Fibroblast of lung (primary cell): ENCODE measurements at regions not wholly inside any gene's neighbourhood (a gene's known extent, or its start where the extent isn't known, plus 50 kb on each side); places are given as distances from the start of the nearest gene placed in this dataset.

ENCODE experiments used
- DNase-seq, 2 donors: peaks; one replicate each; pipeline versions ENCODE4 v3.0.0 to v3.0.0-alpha.2; 2010; ENCODE audit warnings: low read depth in 2 of 2
- H2AFZ ChIP-seq: 2 replicates; pipeline ENCODE4 v1.5.1; 2012; ENCODE audit warnings: low read length, control low read depth, inconsistent platforms
- H3K27ac ChIP-seq: 2 replicates; pipeline ENCODE4 v1.5.1; 2011; ENCODE audit warnings: low read length, control low read depth; ENCODE audit not compliant: insufficient read depth
- H3K27me3 ChIP-seq: 2 replicates; pipeline ENCODE4 v1.5.1; 2011; ENCODE audit warnings: mild to moderate bottlenecking, low read length; ENCODE audit not compliant: control insufficient read depth, insufficient read depth
- H3K36me3 ChIP-seq: 2 replicates; pipeline ENCODE4 v1.5.1; 2011; ENCODE audit warnings: low read length; ENCODE audit not compliant: control insufficient read depth, insufficient read depth
- H3K4me1 ChIP-seq: 2 replicates; pipeline ENCODE4 v1.5.1; 2011; ENCODE audit warnings: low read length; ENCODE audit not compliant: control insufficient read depth, insufficient read depth; ENCODE audit errors: extremely low read depth
- H3K4me2 ChIP-seq: 2 replicates; pipeline ENCODE4 v1.5.1; 2011; ENCODE audit warnings: low read length, control low read depth; ENCODE audit not compliant: insufficient read depth; ENCODE audit errors: extremely low read depth
- H3K4me3 ChIP-seq, 4 experiments: fragments of 200-600 bp in 1 of 4; sonication (generic) in 1 of 4; replicated peaks in 1 of 4; 2 replicates each; pipeline ENCODE4 v1.5.1; 2011 to 2016; ENCODE audit warnings: low read length in 4 of 4, low read depth in 3 of 4, mild to moderate bottlenecking in 3 of 4, control low read depth in 2 of 4, inconsistent platforms in 1 of 4, mixed read lengths in 1 of 4; ENCODE audit not compliant: insufficient read depth in 1 of 4; ENCODE audit errors: control extremely low read depth in 1 of 4
- H3K79me2 ChIP-seq: 2 replicates; pipeline ENCODE4 v1.5.1; 2012; ENCODE audit warnings: mild to moderate bottlenecking, low read length, inconsistent platforms; ENCODE audit not compliant: control insufficient read depth, insufficient read depth
- H3K9ac ChIP-seq: 2 replicates; pipeline ENCODE4 v1.5.1; 2011; ENCODE audit warnings: mild to moderate bottlenecking, low read length, control low read depth; ENCODE audit not compliant: insufficient read depth
- H3K9me3 ChIP-seq: 2 replicates; pipeline ENCODE4 v1.5.1; 2012; ENCODE audit warnings: low read depth, low read length; ENCODE audit not compliant: control insufficient read depth, insufficient read depth
- H4K20me1 ChIP-seq: 2 replicates; pipeline ENCODE4 v1.5.1; 2011; ENCODE audit warnings: low read length; ENCODE audit not compliant: control insufficient read depth, insufficient read depth; ENCODE audit errors: extremely low read depth
- EZH2 ChIP-seq: IDR thresholded peaks from 2 replicates; pipeline ENCODE4 v1.5.1; 2012; ENCODE audit warnings: low read length, control low read depth, mild to moderate bottlenecking; ENCODE audit errors: missing control alignments
- TF ChIP-seq, protein P1 (sequence below), 2 donors: IDR thresholded peaks in 1 of 2; conservative IDR thresholded peaks in 1 of 2; 1 replicate in 1 of 2; 2 replicates in 1 of 2; pipeline ENCODE4 v1.5.1; 2011 to 2012; ENCODE audit warnings: low read length in 2 of 2, control low read depth in 1 of 2, inconsistent platforms in 1 of 2, low read depth in 1 of 2, mild to moderate bottlenecking in 1 of 2

DNA sequence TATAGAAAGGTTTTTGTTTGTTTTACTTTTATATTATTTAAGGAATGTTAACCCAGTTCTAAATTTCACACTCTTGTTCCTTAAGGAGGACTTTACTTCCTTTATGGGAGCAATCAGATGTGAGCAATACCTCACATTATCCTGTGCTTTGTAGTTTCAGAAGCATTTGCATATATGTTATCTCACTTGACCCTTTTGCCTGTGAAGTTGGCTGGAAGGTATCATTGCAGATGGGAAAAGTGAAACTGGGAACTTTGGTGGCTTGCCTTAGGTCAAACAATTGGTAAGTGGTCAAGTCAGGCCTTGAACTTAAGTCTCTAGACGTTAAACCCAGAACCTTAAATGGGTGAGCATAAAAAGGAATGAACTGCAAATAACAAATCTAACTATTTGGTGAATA lies 90.6 kb downstream of the AREG start:
- no peak overlapping the region for H3K27ac ChIP-seq
- H2AFZ ChIP-seq = no peak overlapping the region
- H3K79me2 ChIP-seq = no peaks in the 10 kb centered on the region
- no peak overlapping the region for H3K9ac ChIP-seq
- TF ChIP-seq, protein P1, sequence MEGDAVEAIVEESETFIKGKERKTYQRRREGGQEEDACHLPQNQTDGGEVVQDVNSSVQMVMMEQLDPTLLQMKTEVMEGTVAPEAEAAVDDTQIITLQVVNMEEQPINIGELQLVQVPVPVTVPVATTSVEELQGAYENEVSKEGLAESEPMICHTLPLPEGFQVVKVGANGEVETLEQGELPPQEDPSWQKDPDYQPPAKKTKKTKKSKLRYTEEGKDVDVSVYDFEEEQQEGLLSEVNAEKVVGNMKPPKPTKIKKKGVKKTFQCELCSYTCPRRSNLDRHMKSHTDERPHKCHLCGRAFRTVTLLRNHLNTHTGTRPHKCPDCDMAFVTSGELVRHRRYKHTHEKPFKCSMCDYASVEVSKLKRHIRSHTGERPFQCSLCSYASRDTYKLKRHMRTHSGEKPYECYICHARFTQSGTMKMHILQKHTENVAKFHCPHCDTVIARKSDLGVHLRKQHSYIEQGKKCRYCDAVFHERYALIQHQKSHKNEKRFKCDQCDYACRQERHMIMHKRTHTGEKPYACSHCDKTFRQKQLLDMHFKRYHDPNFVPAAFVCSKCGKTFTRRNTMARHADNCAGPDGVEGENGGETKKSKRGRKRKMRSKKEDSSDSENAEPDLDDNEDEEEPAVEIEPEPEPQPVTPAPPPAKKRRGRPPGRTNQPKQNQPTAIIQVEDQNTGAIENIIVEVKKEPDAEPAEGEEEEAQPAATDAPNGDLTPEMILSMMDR (conservative IDR thresholded peaks at IDR 0.05 in 1 of 2, IDR thresholded peaks at IDR 0.05 in 1 of 2; ENCODE audit: low read depth in 1 of 2, low read length in 2 of 2) = no peak
- TF ChIP-seq EZH2 = no peak
- no peaks in the 10 kb centered on the region for H3K27me3 ChIP-seq
- no peak overlapping the region for H3K4me3 ChIP-seq
- peaks cover 8% of the 10 kb centered on the region for H3K4me1 ChIP-seq
- H3K9me3 ChIP-seq = no peaks in the 10 kb centered on the region
- H4K20me1 ChIP-seq = no peaks in the 10 kb centered on the region
- no peak overlapping the region for H3K4me2 ChIP-seq
- DNase-seq = no peak
- no peaks in the 10 kb centered on the region for H3K36me3 ChIP-seq

DNA sequence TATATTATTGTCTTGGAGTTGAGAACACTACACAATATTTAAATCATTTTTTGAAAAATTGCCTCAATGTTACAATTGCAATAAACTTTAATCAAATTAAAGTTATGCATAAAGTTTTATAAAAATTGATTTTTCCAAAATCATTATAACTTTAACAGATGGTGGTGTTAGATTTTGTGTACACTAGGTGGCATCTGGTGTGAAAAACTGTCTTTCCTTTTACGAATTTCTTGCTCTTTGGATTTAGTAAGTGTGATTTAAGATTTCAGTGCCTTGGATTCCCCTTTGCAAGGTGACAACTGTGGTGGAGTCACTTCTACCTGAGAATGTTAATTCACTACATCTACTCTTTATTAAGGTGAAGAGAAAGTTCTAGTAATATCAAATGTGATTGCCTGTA lies 91.6 kb downstream of the AREG start:
- Histone ChIP-seq H3K9me3 (no peaks in the 10 kb centered on the region), H3K79me2 (no peaks in the 10 kb centered on the region), H3K4me2 (no peak overlapping the region), H3K27me3 (no peaks in the 10 kb centered on the region), H3K36me3 (no peaks in the 10 kb centered on the region), H3K4me3 (no peak overlapping the region), H3K4me1 (peaks cover 8% of the 10 kb centered on the region), H3K9ac (no peak overlapping the region), H3K27ac (no peak overlapping the region), H2AFZ (no peak overlapping the region), H4K20me1 (no peaks in the 10 kb centered on the region)
- peak in 1 of 2 donors; percentile 52 for DNase-seq
- TF ChIP-seq EZH2 = no peak
- TF ChIP-seq, protein P1 (conservative IDR thresholded peaks at IDR 0.05 in 1 of 2, IDR thresholded peaks at IDR 0.05 in 1 of 2; ENCODE audit: low read depth in 1 of 2, low read length in 2 of 2) = peak in 1 of 2 donors; percentile 35

GRCh38 chr4:74537459-74537858 lies 92.5 kb downstream of the AREG start:
- Histone ChIP-seq H3K9me3 (no peaks in the 10 kb centered on the region), H2AFZ (no peak overlapping the region), H3K4me2 (no peak overlapping the region), H3K9ac (no peak overlapping the region), H3K36me3 (no peaks in the 10 kb centered on the region), H3K27me3 (no peaks in the 10 kb centered on the region), H3K79me2 (no peaks in the 10 kb centered on the region), H3K4me1 (peaks cover 4% of the 10 kb centered on the region), H4K20me1 (no peaks in the 10 kb centered on the region), H3K4me3 (no peak overlapping the region), H3K27ac (no peak overlapping the region)
- TF ChIP-seq EZH2 = no peak
- TF ChIP-seq, protein P1 (conservative IDR thresholded peaks at IDR 0.05 in 1 of 2, IDR thresholded peaks at IDR 0.05 in 1 of 2; ENCODE audit: low read depth in 1 of 2, low read length in 2 of 2) = no peak
- DNase-seq = no peak
